Hepatocyte (in vitro differentiated cells): ENCODE measurements at regions not wholly inside any gene's neighbourhood (a gene's known extent, or its start where the extent isn't known, plus 50 kb on each side); places are given as distances from the start of the nearest gene placed in this dataset.

Experiments used
- EZH2 ChIP-seq: fragments of 200-600 bp; sonication (generic); IDR thresholded peaks from 2 replicates; pipeline ENCODE4 v1.6.1; 2016; ENCODE audit warnings: antibody characterized with exemption, mild to moderate bottlenecking, borderline replicate concordance
- TF ChIP-seq, protein P1 (sequence below): fragments of 200-600 bp; sonication (generic); IDR thresholded peaks from 2 replicates; pipeline ENCODE4 v1.5.1; 2016; ENCODE audit warnings: antibody characterized with exemption, mild to moderate bottlenecking; ENCODE audit not compliant: poor library complexity

- TF ChIP-seq, protein P1, sequence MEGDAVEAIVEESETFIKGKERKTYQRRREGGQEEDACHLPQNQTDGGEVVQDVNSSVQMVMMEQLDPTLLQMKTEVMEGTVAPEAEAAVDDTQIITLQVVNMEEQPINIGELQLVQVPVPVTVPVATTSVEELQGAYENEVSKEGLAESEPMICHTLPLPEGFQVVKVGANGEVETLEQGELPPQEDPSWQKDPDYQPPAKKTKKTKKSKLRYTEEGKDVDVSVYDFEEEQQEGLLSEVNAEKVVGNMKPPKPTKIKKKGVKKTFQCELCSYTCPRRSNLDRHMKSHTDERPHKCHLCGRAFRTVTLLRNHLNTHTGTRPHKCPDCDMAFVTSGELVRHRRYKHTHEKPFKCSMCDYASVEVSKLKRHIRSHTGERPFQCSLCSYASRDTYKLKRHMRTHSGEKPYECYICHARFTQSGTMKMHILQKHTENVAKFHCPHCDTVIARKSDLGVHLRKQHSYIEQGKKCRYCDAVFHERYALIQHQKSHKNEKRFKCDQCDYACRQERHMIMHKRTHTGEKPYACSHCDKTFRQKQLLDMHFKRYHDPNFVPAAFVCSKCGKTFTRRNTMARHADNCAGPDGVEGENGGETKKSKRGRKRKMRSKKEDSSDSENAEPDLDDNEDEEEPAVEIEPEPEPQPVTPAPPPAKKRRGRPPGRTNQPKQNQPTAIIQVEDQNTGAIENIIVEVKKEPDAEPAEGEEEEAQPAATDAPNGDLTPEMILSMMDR: no peak
- no peak for TF ChIP-seq EZH2
Observed at GRCh38 chr14:55816225-55816624, 236.2 kb downstream of the KTN1 start.
